K562 (cell line): ENCODE measurements at regions not wholly inside any gene's neighbourhood (a gene's known extent, or its start where the extent isn't known, plus 50 kb on each side); places are given as distances from the start of the nearest gene placed in this dataset.

ENCODE experiments used
- ATAC-seq: fragments of 200-7000 bp; cut with Tn5 transposase; 3 replicates; pipeline ENCODE4 v1.9.1; 2020; ENCODE audit warnings: moderate library complexity
- BruUV-seq: library from RNA; stranded (reverse); fragments of 400-500 nt; replicated peaks from 2 replicates; lab custom pipeline; 2021; lab: Mats Ljungman, UMichigan
- CTCF ChIA-PET: fragments of 300-600 bp; formaldehyde crosslinking; extraction: SDS; loops from one replicate; lab custom pipeline; 2021; ENCODE audit warnings: low intra/inter-chr PET ratio; lab: Yijun Ruan, JAX
- POLR2A ChIA-PET: fragments of 300-600, 350-650 bp; sonication (Branson Sonifier 250); formaldehyde crosslinking; extraction: SDS; loops from one replicate; lab custom pipeline; 2021; ENCODE audit warnings: antibody characterized with exemption, inconsistent platforms; lab: Yijun Ruan, JAX
- DNase-seq, 4 experiments: peaks; one replicate each; pipeline versions ENCODE4 v3.0.0 to v3.0.0-alpha.2; 2011 to 2018; ENCODE audit warnings: low spot score in 3 of 4, mixed read lengths in 3 of 4; ENCODE audit errors: extremely low read depth in 1 of 4
- FAIRE-seq: peaks from 2 replicates; lab custom pipeline; 2011; peaks lifted over from hg19 to GRCh38; lab: Jason Lieb, UNC
- H2AFZ ChIP-seq: 2 replicates; pipeline ENCODE4 v1.6.0; 2011; ENCODE audit warnings: low read depth, low read length, control low read depth, inconsistent platforms
- H3K27ac ChIP-seq: fragments of 200-600 bp; 3 replicates; pipeline ENCODE4 v1.8.0; 2011; ENCODE audit warnings: low read depth, mild to moderate bottlenecking, control low read depth, inconsistent platforms, low read length, moderate library complexity, mixed read lengths; ENCODE audit errors: extremely low read depth
- H3K27me3 ChIP-seq, 2 experiments: fragments of 300-600 bp in 1 of 2; 2 replicates in 1 of 2; 3 replicates in 1 of 2; pipeline versions ENCODE4 v1.6.0 to v1.8.0; 2011; ENCODE audit warnings: inconsistent platforms in 2 of 2, low read length in 2 of 2, mild to moderate bottlenecking in 1 of 2, mixed read lengths in 1 of 2, moderate library complexity in 1 of 2; ENCODE audit not compliant: control insufficient read depth in 2 of 2, insufficient read depth in 2 of 2
- H3K36me3 ChIP-seq: fragments of 300-600 bp; 3 replicates; pipeline ENCODE4 v1.8.0; 2011; ENCODE audit warnings: mild to moderate bottlenecking, low read length, inconsistent platforms; ENCODE audit not compliant: control insufficient read depth, insufficient read depth
- H3K4me1 ChIP-seq, 2 experiments: fragments of 200-600 bp in 1 of 2; replicated peaks in 1 of 2; 2 replicates in 1 of 2; 3 replicates in 1 of 2; pipeline versions ENCODE4 v1.5.1 to v1.8.0; 2011; ENCODE audit warnings: inconsistent platforms in 2 of 2, low read length in 2 of 2, mild to moderate bottlenecking in 1 of 2, mixed read lengths in 1 of 2, moderate library complexity in 1 of 2; ENCODE audit not compliant: control insufficient read depth in 2 of 2, insufficient read depth in 2 of 2
- H3K4me2 ChIP-seq: 2 replicates; pipeline ENCODE4 v1.6.1; 2011; ENCODE audit warnings: low read length, control low read depth, inconsistent platforms, mixed read lengths; ENCODE audit not compliant: insufficient read depth
- H3K4me3 ChIP-seq: fragments of 200-600 bp; sonication (generic), shearing (Covaris generic); 2 replicates; pipeline ENCODE4 v1.5.1; 2016; ENCODE audit warnings: control low read depth, inconsistent platforms
- H3K79me2 ChIP-seq: fragments of 200-600 bp; 3 replicates; pipeline ENCODE4 v1.8.0; 2011; ENCODE audit warnings: low read length, inconsistent platforms; ENCODE audit not compliant: control insufficient read depth, insufficient read depth
- H3K9ac ChIP-seq, 2 experiments: 2 replicates each; pipeline versions ENCODE4 v1.6.0 to v1.6.1; 2011; ENCODE audit warnings: low read depth in 2 of 2, low read length in 2 of 2, control low read depth in 1 of 2, inconsistent platforms in 1 of 2, mild to moderate bottlenecking in 1 of 2, mixed read lengths in 1 of 2; ENCODE audit not compliant: insufficient read depth in 1 of 2
- H3K9me1 ChIP-seq: one replicate; pipeline ENCODE4 v1.6.0; 2011; ENCODE audit warnings: inconsistent platforms, mild to moderate bottlenecking, low read length, moderate library complexity; ENCODE audit not compliant: control insufficient read depth, insufficient read depth
- H3K9me3 ChIP-seq: replicated peaks from 2 replicates; pipeline ENCODE4 v1.5.1; 2011; ENCODE audit warnings: low read depth, low read length, inconsistent platforms; ENCODE audit not compliant: control insufficient read depth, insufficient read depth
- H4K20me1 ChIP-seq: replicated peaks from 2 replicates; pipeline ENCODE4 v1.6.1; 2011; ENCODE audit warnings: low read length, inconsistent platforms, mixed read lengths; ENCODE audit not compliant: control insufficient read depth, insufficient read depth
- CCNT2 ChIP-seq: IDR thresholded peaks from 2 replicates; pipeline ENCODE4 v1.6.1; 2011; ENCODE audit warnings: borderline replicate concordance, low read depth, mild to moderate bottlenecking, moderate library complexity, mixed read lengths, low read length; ENCODE audit not compliant: insufficient read length; ENCODE audit errors: extremely low read depth
- EZH2 ChIP-seq: IDR thresholded peaks from 2 replicates; pipeline ENCODE4 v1.6.1; 2012; ENCODE audit warnings: low read depth, mild to moderate bottlenecking, inconsistent platforms, low read length, borderline replicate concordance
- HMGXB4 ChIP-seq: sonication (generic); formaldehyde crosslinking; IDR thresholded peaks from 2 replicates; pipeline ENCODE4 v1.8.1; 2023; ENCODE audit warnings: mild to moderate bottlenecking, missing genetic modification reagents
- KLF16 ChIP-seq: IDR thresholded peaks from 2 replicates; pipeline ENCODE4 v1.6.1; 2016; ENCODE audit warnings: antibody characterized with exemption
- ZFP36 ChIP-seq: fragments of 150-350 bp; IDR thresholded peaks from 2 replicates; pipeline ENCODE4 v1.6.1; 2018; ENCODE audit warnings: low read length, low read depth; ENCODE audit not compliant: partially characterized antibody
- ZFP91 ChIP-seq: sonication (generic); formaldehyde crosslinking; IDR thresholded peaks from 2 replicates; pipeline ENCODE4 v1.8.0; 2022; ENCODE audit warnings: mild to moderate bottlenecking, missing genetic modification reagents
- ZNF449 ChIP-seq: fragments of 250-450 bp; sonication (Bioruptor Pico); IDR thresholded peaks from 2 replicates; pipeline ENCODE4 v1.8.0; 2022; ENCODE audit warnings: moderate library complexity, mild to moderate bottlenecking, inconsistent platforms
- WGBS: fragments of 100-300 bp; shearing (Covaris generic); methylation state at CpG from one replicate; pipeline ENCODE4 v1.1.6; 2016; ENCODE audit warnings: low coverage, mixed read lengths; ENCODE audit not compliant: insufficient coverage; ENCODE audit errors: missing lambda C conversion rate; 5-methylcytosine and 5-hydroxymethylcytosine counted together
- in situ Hi-C: fragments of 300-500 bp; cut with MboI; formaldehyde crosslinking; loops from 4 replicates; pipeline ENCODE4 v1.15.0; 2018; ENCODE audit warnings: inconsistent platforms, mixed read lengths
- intact Hi-C: fragments of 100-400 bp; cut with micrococcal nuclease; formaldehyde crosslinking; loops from 2 replicates; pipeline ENCODE4 v1.14.2; 2022

- Histone ChIP-seq H3K4me1 (peaks cover 37 to 42% of the 10 kb centered on the region in 2 experiments), H3K4me2 (no peak overlapping the region), H3K9me1 (no peaks in the 10 kb centered on the region), H4K20me1 (peaks cover 19% of the 10 kb centered on the region), H3K27me3 (no peaks in the 10 kb centered on the region), H3K4me3 (no peak overlapping the region), H3K79me2 (no peaks in the 10 kb centered on the region), H3K27ac (no peak overlapping the region), H3K36me3 (no peaks in the 10 kb centered on the region), H2AFZ (no peak overlapping the region), H3K9ac (peak overlapping the region in 1 of 2 experiments; percentile 2; a peak in 1 of 4 replicates), H3K9me3 (peaks cover 2% of the 10 kb centered on the region; the same call in 1 of the 2 replicates)
- ChIA-PET POLR2A (interaction anchor here (0.6 to 1.2 kb wide), 2 partner anchors 20 to 42 kb away, joined by 3 read pairs; no protein-coding TSS in a partner anchor), CTCF (no interaction called here)
- intact Hi-C loops (no loop called here), in situ Hi-C loops (no loop called here)
- FAIRE-seq = no peak
- peak; percentile 56 for TF ChIP-seq ZFP36
- no peak for TF ChIP-seq EZH2
- DNase-seq = no peak
- ATAC-seq = no peak
- 66% methylated on average over 7 of the region's 8 CpGs for WGBS
- BruUV-seq = no TSS peak
These were observed 150.2 kb downstream of the MACROH2A1 start for GRCh38 chr5:135248801-135249231.

- Histone ChIP-seq H3K9me3 (peaks cover 2% of the 10 kb centered on the region; the same call in 1 of the 2 replicates), H3K9ac (peak overlapping the region in 1 of 2 experiments; percentile 48; a peak in 1 of 4 replicates), H3K27ac (peak overlapping the region; percentile 37; the same call in 1 of the 3 replicates), H3K27me3 (no peaks in the 10 kb centered on the region), H3K4me1 (peaks cover 40 to 42% of the 10 kb centered on the region in 2 experiments), H3K36me3 (no peaks in the 10 kb centered on the region), H3K79me2 (no peaks in the 10 kb centered on the region), H3K9me1 (no peaks in the 10 kb centered on the region), H3K4me2 (peak overlapping the region; percentile 30), H2AFZ (no peak overlapping the region), H4K20me1 (peaks cover 19% of the 10 kb centered on the region), H3K4me3 (no peak overlapping the region)
- peak; percentile 59 to 76 (median 65) for DNase-seq
- ATAC-seq = peak; percentile 62
- in situ Hi-C loops = no loop called here
- intact Hi-C loops = no loop called here
- ChIA-PET CTCF (interaction anchor here (0.6 kb wide), 1 partner anchor 81 kb away, joined by 3 read pairs; no protein-coding TSS in a partner anchor), POLR2A (interaction anchor here (0.6 to 2.5 kb wide), 7 partner anchors 11 to 491 kb away, joined by 3 to 8 read pairs (median 3); no protein-coding TSS in a partner anchor)
- FAIRE-seq = peak; percentile 90
- no TSS peak for BruUV-seq
- WGBS = 24% methylated on average over 28 of the region's 28 CpGs
- TF ChIP-seq KLF16 (peak; percentile 71; the same call in 1 of the 2 replicates), ZNF449 (CRISPR knock-in tag) (no peak), ZFP91 (CRISPR knock-in tag) (no peak), CCNT2 (peak; percentile 36), HMGXB4 (CRISPR knock-in tag) (no peak)
These were observed 151.9 kb downstream of the MACROH2A1 start for GRCh38 chr5:135246923-135247795.
